GM12864 (cell line): ENCODE measurements at regions not wholly inside any gene's neighbourhood (a gene's known extent, or its start where the extent isn't known, plus 50 kb on each side); places are given as distances from the start of the nearest gene placed in this dataset.

ENCODE experiments used
- DNase-seq: peaks from one replicate; pipeline ENCODE4 v3.0.0-alpha.2; 2011; ENCODE audit warnings: low read depth
- H3K4me3 ChIP-seq: 2 replicates; pipeline ENCODE4 v1.5.1; 2011; ENCODE audit warnings: mild to moderate bottlenecking, low read depth, low read length, control low read depth
- CTCF ChIP-seq: IDR thresholded peaks from 2 replicates; pipeline ENCODE4 v1.5.1; 2011; ENCODE audit warnings: low read depth, mild to moderate bottlenecking, moderate library complexity, low read length, control low read depth, inconsistent platforms; ENCODE audit errors: missing control alignments

DNA sequence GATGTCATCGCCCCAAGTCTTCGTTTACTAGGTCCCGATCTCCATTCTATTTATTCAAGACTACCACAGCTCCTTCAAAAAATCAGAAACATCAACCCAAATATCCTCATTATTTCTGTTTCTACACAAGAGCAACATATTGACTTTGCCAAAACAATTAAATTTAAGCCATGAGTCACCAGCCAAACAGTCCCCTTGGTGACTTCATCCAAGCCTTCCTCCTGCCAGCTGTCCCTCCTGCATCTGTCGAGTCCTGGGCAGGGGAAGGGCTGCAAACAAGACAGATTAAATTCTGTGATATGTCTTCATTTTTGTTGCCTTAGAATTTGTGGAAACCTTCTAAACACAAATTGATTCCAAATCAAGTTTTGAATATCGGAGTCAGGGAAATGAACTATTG, 110.3 kb downstream of the SP3 start:
- no peak overlapping the region for H3K4me3 ChIP-seq
- DNase-seq, result no peak
- TF ChIP-seq CTCF, result no peak

- TF ChIP-seq CTCF, result no peak
- no peak for DNase-seq
- no peak overlapping the region for H3K4me3 ChIP-seq
Measured at GRCh38 chr2:173855661-173856060, 109.5 kb downstream of the SP3 start.
